ENCODE measurements at regions not wholly inside any gene's neighbourhood (a gene's known extent, or its start where the extent isn't known, plus 50 kb on each side); places are given as distances from the start of the nearest gene placed in this dataset.

- no peak for DNase-seq
Measured at GRCh38 chr10:61356354-61356753, 96.8 kb downstream of the TMEM26 start.

GRCh38 chr10:61355211-61355610 is 98.0 kb downstream of the TMEM26 start:
- DNase-seq, result no peak

- no peak for DNase-seq
Measured at GRCh38 chr10:61354401-61354975, 98.7 kb downstream of the TMEM26 start.

GRCh38 chr10:61350794-61351193 is 102.4 kb downstream of the TMEM26 start:
- no peak for DNase-seq

GRCh38 chr10:61350068-61350467 is 103.1 kb downstream of the TMEM26 start:
- no peak for DNase-seq

- no peak for DNase-seq
Measured at GRCh38 chr10:61346796-61347413, 106.3 kb downstream of the TMEM26 start.

- DNase-seq, result no peak
Measured at GRCh38 chr10:61343796-61344195, 109.4 kb downstream of the TMEM26 start.

GRCh38 chr10:61342858-61343572 is 110.2 kb downstream of the TMEM26 start:
- DNase-seq, result no peak

- no peak for DNase-seq
Measured at GRCh38 chr10:61341008-61341407, 112.2 kb downstream of the TMEM26 start.

GRCh38 chr10:61338146-61338545 is 115.0 kb downstream of the TMEM26 start:
- DNase-seq, result no peak

GRCh38 chr10:61337741-61338140 is 115.4 kb downstream of the TMEM26 start:
- no peak for DNase-seq

- no peak for DNase-seq
Measured at GRCh38 chr10:61336831-61337230, 116.3 kb downstream of the TMEM26 start.

- DNase-seq, result no peak
Measured at GRCh38 chr10:61335359-61335758, 117.8 kb downstream of the TMEM26 start.

GRCh38 chr10:61332581-61332980 is 120.6 kb downstream of the TMEM26 start:
- no peak for DNase-seq

GRCh38 chr10:61330669-61331068 is 122.5 kb downstream of the TMEM26 start:
- DNase-seq, result no peak

GRCh38 chr10:61329854-61330253 is 123.3 kb downstream of the TMEM26 start:
- no peak for DNase-seq

- no peak for DNase-seq
Measured at GRCh38 chr10:61325223-61325960, 127.8 kb downstream of the TMEM26 start.

GRCh38 chr10:61323726-61324125 is 129.5 kb downstream of the TMEM26 start:
- DNase-seq, result no peak

GRCh38 chr10:61321041-61321857 is 131.9 kb downstream of the TMEM26 start:
- DNase-seq, result no peak

- DNase-seq, result no peak
Measured at GRCh38 chr10:61320257-61320587, 133.0 kb downstream of the TMEM26 start.

GRCh38 chr10:61319386-61320256 is 133.6 kb downstream of the TMEM26 start:
- DNase-seq, result no peak

GRCh38 chr10:61318429-61318828 is 134.8 kb downstream of the TMEM26 start:
- no peak for DNase-seq

All from DMS153 (cell line).